NB4 (cell line): ENCODE measurements at regions not wholly inside any gene's neighbourhood (a gene's known extent, or its start where the extent isn't known, plus 50 kb on each side); places are given as distances from the start of the nearest gene placed in this dataset.
"Not testable (repeated sequence)": the region's sequence is repeated elsewhere in the genome, so short reads cannot be mapped to it uniquely, and the experiment has no call there.

Experiments
- CTCF ChIP-seq: IDR thresholded peaks from one replicate; pipeline ENCODE4 v1.5.1; 2012; ENCODE audit warnings: low read depth, low read length
- MAX ChIP-seq: IDR thresholded peaks from 2 replicates; pipeline ENCODE4 v1.6.1; 2011; ENCODE audit warnings: low read depth, low read length
- MYC ChIP-seq: IDR thresholded peaks from 2 replicates; pipeline ENCODE4 v1.6.1; 2011; ENCODE audit warnings: low read depth, low read length
- POLR2A ChIP-seq: IDR thresholded peaks from 2 replicates; pipeline ENCODE4 v1.6.1; 2011; ENCODE audit warnings: mild to moderate bottlenecking; ENCODE audit not compliant: insufficient read length; ENCODE audit errors: extremely low read depth

- TF ChIP-seq CTCF, POLR2A, MAX, MYC: not testable (repeated sequence)
Observed at GRCh38 chr6:121955401-121955800, 444.1 kb upstream of the HSF2 start.
